Astrocyte (in vitro differentiated cells and primary cell): ENCODE measurements at regions not wholly inside any gene's neighbourhood (a gene's known extent, or its start where the extent isn't known, plus 50 kb on each side); places are given as distances from the start of the nearest gene placed in this dataset.
"Not testable (repeated sequence)": the region's sequence is repeated elsewhere in the genome, so short reads cannot be mapped to it uniquely, and the experiment has no call there.

Experiments used
- DNase-seq: peaks from one replicate; pipeline ENCODE4 v3.0.0-alpha.2; 2010; ENCODE audit warnings: low read depth
- FAIRE-seq: peaks from 2 replicates; lab custom pipeline; 2011; peaks lifted over from hg19 to GRCh38; lab: Jason Lieb, UNC
- H2AFZ ChIP-seq: 2 replicates; pipeline ENCODE4 v1.6.0; 2012; ENCODE audit warnings: low read depth, low read length, inconsistent platforms
- H3K27ac ChIP-seq: 2 replicates; pipeline ENCODE4 v1.5.1; 2011; ENCODE audit warnings: low read depth, low read length, inconsistent platforms
- H3K27me3 ChIP-seq: 2 replicates; pipeline ENCODE4 v1.6.0; 2011; ENCODE audit warnings: low read length, inconsistent platforms; ENCODE audit not compliant: insufficient read depth
- H3K36me3 ChIP-seq: 2 replicates; pipeline ENCODE4 v1.5.1; 2011; ENCODE audit warnings: low read length, inconsistent platforms; ENCODE audit not compliant: insufficient read depth
- H3K4me1 ChIP-seq: 2 replicates; pipeline ENCODE4 v1.5.1; 2011; ENCODE audit warnings: low read length, inconsistent platforms; ENCODE audit not compliant: insufficient read depth
- H3K4me2 ChIP-seq: 2 replicates; pipeline ENCODE4 v1.6.0; 2012; ENCODE audit warnings: low read length, inconsistent platforms
- H3K4me3 ChIP-seq: 2 replicates; pipeline ENCODE4 v1.5.1; 2011; ENCODE audit warnings: low read depth, mild to moderate bottlenecking, low read length, inconsistent platforms; ENCODE audit not compliant: insufficient read depth
- H3K79me2 ChIP-seq: 2 replicates; pipeline ENCODE4 v1.6.0; 2012; ENCODE audit warnings: mild to moderate bottlenecking, low read length, inconsistent platforms; ENCODE audit not compliant: insufficient read depth
- H3K9ac ChIP-seq: 2 replicates; pipeline ENCODE4 v1.6.0; 2012; ENCODE audit warnings: mild to moderate bottlenecking, low read length, inconsistent platforms
- H3K9me3 ChIP-seq: 2 replicates; pipeline ENCODE4 v1.5.1; 2012; ENCODE audit warnings: low read depth, mild to moderate bottlenecking, low read length, inconsistent platforms; ENCODE audit not compliant: insufficient read depth
- H4K20me1 ChIP-seq: 2 replicates; pipeline ENCODE4 v1.6.0; 2012; ENCODE audit warnings: low read length, inconsistent platforms; ENCODE audit not compliant: insufficient read depth
- H3K27ac Mint-ChIP-seq: one replicate; pipeline ENCODE4 v1.8.0; 2021; ENCODE audit warnings: mild to moderate bottlenecking, mixed read lengths; ENCODE audit not compliant: unreplicated experiment
- H3K27me3 Mint-ChIP-seq: one replicate; pipeline ENCODE4 v1.8.0; 2021; ENCODE audit warnings: low read depth, mixed read lengths; ENCODE audit not compliant: unreplicated experiment
- H3K36me3 Mint-ChIP-seq: one replicate; pipeline ENCODE4 v1.8.0; 2021; ENCODE audit warnings: low read depth, mixed read lengths; ENCODE audit not compliant: unreplicated experiment
- H3K4me1 Mint-ChIP-seq: one replicate; pipeline ENCODE4 v1.8.0; 2021; ENCODE audit warnings: low read depth, mixed read lengths; ENCODE audit not compliant: unreplicated experiment
- H3K4me3 Mint-ChIP-seq: one replicate; pipeline ENCODE4 v1.8.0; 2021; ENCODE audit warnings: mild to moderate bottlenecking, moderate library complexity, mixed read lengths; ENCODE audit not compliant: unreplicated experiment
- H3K9me3 Mint-ChIP-seq: one replicate; pipeline ENCODE4 v1.8.0; 2021; ENCODE audit warnings: mild to moderate bottlenecking, mixed read lengths; ENCODE audit not compliant: unreplicated experiment
- CTCF ChIP-seq: IDR thresholded peaks from 2 replicates; pipeline ENCODE4 v1.5.1; 2011; ENCODE audit warnings: low read depth, mild to moderate bottlenecking, inconsistent platforms, low read length, moderate library complexity; ENCODE audit not compliant: insufficient read depth
- EZH2 ChIP-seq: IDR thresholded peaks from 2 replicates; pipeline ENCODE4 v1.6.1; 2012; ENCODE audit warnings: mild to moderate bottlenecking, low read length, inconsistent platforms; ENCODE audit not compliant: insufficient read depth

- H3K27me3 ChIP-seq = no peaks in the 10 kb centered on the region
- no peaks in the 10 kb centered on the region for H3K4me1 ChIP-seq
- no peaks in the 10 kb centered on the region for H3K4me1 Mint-ChIP-seq
- DNase-seq (no peak), FAIRE-seq (no peak)
- H3K27ac Mint-ChIP-seq = no peak overlapping the region
- H3K79me2 ChIP-seq = no peaks in the 10 kb centered on the region
- H2AFZ ChIP-seq = no peak overlapping the region
- no peak overlapping the region for H3K4me2 ChIP-seq
- H4K20me1 ChIP-seq = no peaks in the 10 kb centered on the region
- H3K9me3 ChIP-seq = no peaks in the 10 kb centered on the region
- H3K4me3 Mint-ChIP-seq = no peak overlapping the region
- H3K27ac ChIP-seq = no peak overlapping the region
- TF ChIP-seq EZH2 (no peak), CTCF (no peak)
- H3K27me3 Mint-ChIP-seq = peaks cover 3% of the 10 kb centered on the region
- H3K9ac ChIP-seq = no peak overlapping the region
- no peaks in the 10 kb centered on the region for H3K36me3 ChIP-seq
- H3K4me3 ChIP-seq = no peak overlapping the region
- H3K9me3 Mint-ChIP-seq = no peaks in the 10 kb centered on the region
- H3K36me3 Mint-ChIP-seq = no peaks in the 10 kb centered on the region
These were observed 91.6 kb downstream of the ZNF648 start for GRCh38 chr1:181969902-181970301.

- not testable (repeated sequence) for H3K9me3 ChIP-seq, H3K4me1 Mint-ChIP-seq, H3K36me3 ChIP-seq, H3K27me3 Mint-ChIP-seq, FAIRE-seq, H3K27ac ChIP-seq, H3K9ac ChIP-seq, DNase-seq, H3K4me2 ChIP-seq, H3K27me3 ChIP-seq, H3K4me3 Mint-ChIP-seq, H3K27ac Mint-ChIP-seq, H3K36me3 Mint-ChIP-seq, H3K4me3 ChIP-seq, H3K79me2 ChIP-seq, H4K20me1 ChIP-seq, H3K4me1 ChIP-seq, H2AFZ ChIP-seq
- peaks cover 15% of the 10 kb centered on the region for H3K9me3 Mint-ChIP-seq
These were observed 106.8 kb downstream of the ZNF648 start for GRCh38 chr1:181954696-181955095.

- H3K4me3 Mint-ChIP-seq, H3K27me3 Mint-ChIP-seq, H3K36me3 ChIP-seq, H3K27me3 ChIP-seq, H4K20me1 ChIP-seq, H3K36me3 Mint-ChIP-seq, H3K4me1 Mint-ChIP-seq, H3K4me2 ChIP-seq, H3K27ac Mint-ChIP-seq, H2AFZ ChIP-seq, H3K27ac ChIP-seq, H3K4me1 ChIP-seq, H3K79me2 ChIP-seq, H3K9me3 ChIP-seq, H3K4me3 ChIP-seq, DNase-seq, FAIRE-seq, H3K9ac ChIP-seq: not testable (repeated sequence)
- H3K9me3 Mint-ChIP-seq = peaks cover 13% of the 10 kb centered on the region
These were observed 107.3 kb downstream of the ZNF648 start for GRCh38 chr1:181954178-181954577.

GRCh38 chr1:181953596-181953995, 107.9 kb downstream of the ZNF648 start:
- H3K36me3 Mint-ChIP-seq = no peaks in the 10 kb centered on the region
- DNase-seq = no peak
- no peak for TF ChIP-seq EZH2
- no peak for TF ChIP-seq CTCF
- H3K9me3 ChIP-seq = no peaks in the 10 kb centered on the region
- no peak overlapping the region for H2AFZ ChIP-seq
- H3K4me2 ChIP-seq = no peak overlapping the region
- no peaks in the 10 kb centered on the region for H3K4me1 ChIP-seq
- FAIRE-seq = no peak
- peaks cover 13% of the 10 kb centered on the region for H3K9me3 Mint-ChIP-seq
- no peak overlapping the region for H3K27ac ChIP-seq
- H3K27me3 Mint-ChIP-seq = no peaks in the 10 kb centered on the region
- no peak overlapping the region for H3K4me3 Mint-ChIP-seq
- H3K27ac Mint-ChIP-seq = no peak overlapping the region
- no peak overlapping the region for H3K4me3 ChIP-seq
- H3K79me2 ChIP-seq = no peaks in the 10 kb centered on the region
- no peaks in the 10 kb centered on the region for H4K20me1 ChIP-seq
- H3K4me1 Mint-ChIP-seq = no peaks in the 10 kb centered on the region
- H3K36me3 ChIP-seq = no peaks in the 10 kb centered on the region
- H3K27me3 ChIP-seq = no peaks in the 10 kb centered on the region
- H3K9ac ChIP-seq = no peak overlapping the region
